GM18873 (cell line): ENCODE measurements at regions not wholly inside any gene's neighbourhood (a gene's known extent, or its start where the extent isn't known, plus 50 kb on each side); places are given as distances from the start of the nearest gene placed in this dataset.
"Not testable (repeated sequence)": the region's sequence is repeated elsewhere in the genome, so short reads cannot be mapped to it uniquely, and the experiment has no call there.

ENCODE experiments used
- ATAC-seq: cut with Tn5 transposase; IDR thresholded peaks from one replicate; pipeline ENCODE4 v1.9.1; 2021; ENCODE audit warnings: mild to moderate bottlenecking, moderate library complexity, moderate number of reproducible peaks; ENCODE audit not compliant: unreplicated experiment, low FRiP score

- not testable (repeated sequence) for ATAC-seq
Measured at GRCh38 chr22:48620460-48620859, 1207.2 kb downstream of the BRD1 start.

- ATAC-seq = no peak
Measured at GRCh38 chr22:48619721-48620120, 1208.0 kb downstream of the BRD1 start.

GRCh38 chr22:48618326-48618725 is 1209.3 kb downstream of the BRD1 start:
- ATAC-seq = no peak

DNA sequence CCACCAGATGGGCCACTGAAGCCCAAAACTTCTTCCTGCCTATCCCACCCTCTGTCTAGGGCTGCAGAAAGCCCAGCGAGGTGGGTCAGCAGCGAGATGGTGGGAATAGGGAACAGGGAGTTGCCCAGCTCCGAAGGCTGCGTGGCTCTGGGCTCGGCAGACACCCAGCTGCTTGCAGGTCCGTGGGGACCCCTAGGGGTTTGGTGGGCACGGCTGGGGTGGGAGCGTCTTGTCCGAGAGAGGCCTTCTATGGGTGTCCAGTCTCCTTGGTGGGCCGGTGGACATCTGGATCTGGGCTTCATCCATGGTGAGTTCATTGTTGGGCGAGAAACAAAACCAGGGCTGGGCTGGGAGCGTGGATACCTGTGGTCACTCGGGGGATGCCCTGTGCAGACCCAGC is 1211.0 kb downstream of the BRD1 start:
- ATAC-seq = no peak

DNA sequence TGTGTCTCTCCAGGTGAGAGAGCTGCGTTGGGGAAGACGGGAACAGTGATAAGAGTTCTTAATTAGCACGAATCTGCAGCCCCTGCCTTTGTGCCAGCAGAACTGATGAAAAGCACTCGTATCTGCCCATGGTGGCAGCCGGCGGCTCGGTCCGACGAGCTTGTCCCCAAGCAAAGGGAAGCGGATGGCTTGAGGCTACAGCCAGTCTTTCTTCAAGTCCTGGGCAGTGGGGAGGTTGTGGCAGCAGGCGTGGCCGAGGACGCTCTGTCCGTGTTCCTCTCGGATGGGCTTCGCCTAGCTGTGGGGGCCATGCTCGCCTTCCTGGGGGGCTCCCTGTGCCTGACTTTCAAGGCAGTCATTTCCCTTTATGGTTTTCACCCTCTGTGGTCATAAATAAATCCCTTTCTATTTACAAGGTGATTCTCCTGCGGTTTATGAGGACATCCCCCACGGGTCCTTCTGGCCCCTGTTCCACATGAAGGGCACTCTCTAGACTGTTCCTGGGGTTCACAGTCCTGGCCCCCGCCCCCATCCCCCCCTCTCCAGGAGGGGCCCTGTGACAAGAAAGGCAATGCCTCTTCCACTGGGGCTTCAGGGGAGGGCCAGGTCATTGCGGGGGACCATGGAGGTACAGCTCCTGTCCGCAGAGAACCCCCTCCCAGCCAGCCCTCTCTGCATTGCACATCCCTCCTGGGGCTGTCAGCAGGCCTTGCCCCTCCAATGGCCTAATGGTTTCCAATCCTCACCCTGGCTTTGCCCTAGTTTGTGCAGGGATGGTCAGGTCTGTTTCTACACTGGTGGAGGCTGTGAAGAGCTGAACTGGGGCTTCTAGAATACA is 1212.3 kb downstream of the BRD1 start:
- no peak for ATAC-seq

GRCh38 chr22:48613566-48614200 is 1214.0 kb downstream of the BRD1 start:
- ATAC-seq = no peak

GRCh38 chr22:48612077-48612995 is 1215.3 kb downstream of the BRD1 start:
- no peak for ATAC-seq

GRCh38 chr22:48609279-48609865 is 1218.3 kb downstream of the BRD1 start:
- no peak for ATAC-seq

GRCh38 chr22:48607901-48608662 is 1219.6 kb downstream of the BRD1 start:
- no peak for ATAC-seq

GRCh38 chr22:48606684-48607307 is 1220.9 kb downstream of the BRD1 start:
- ATAC-seq = no peak

- ATAC-seq = no peak
Measured at GRCh38 chr22:48605856-48606481, 1221.7 kb downstream of the BRD1 start.

DNA sequence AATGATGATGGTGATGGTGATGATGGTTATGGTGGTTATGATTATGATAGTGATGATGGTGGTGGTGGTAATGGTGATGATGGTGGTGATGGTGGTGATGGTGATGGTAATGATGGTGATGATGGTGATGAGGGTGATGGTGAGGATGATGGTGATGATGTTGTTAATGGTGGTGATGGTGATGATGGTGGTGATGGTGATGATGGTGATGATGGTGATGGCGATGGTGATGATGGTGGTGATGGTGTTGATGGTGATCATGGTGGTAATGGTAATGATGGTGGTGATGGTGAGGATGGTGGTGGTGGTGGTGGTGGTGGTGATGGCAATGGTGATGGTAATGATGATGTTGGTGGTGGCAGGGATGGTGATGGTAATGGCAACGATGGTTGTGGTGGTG is 1222.5 kb downstream of the BRD1 start:
- ATAC-seq = no peak

GRCh38 chr22:48603621-48604320 is 1223.9 kb downstream of the BRD1 start:
- no peak for ATAC-seq

DNA sequence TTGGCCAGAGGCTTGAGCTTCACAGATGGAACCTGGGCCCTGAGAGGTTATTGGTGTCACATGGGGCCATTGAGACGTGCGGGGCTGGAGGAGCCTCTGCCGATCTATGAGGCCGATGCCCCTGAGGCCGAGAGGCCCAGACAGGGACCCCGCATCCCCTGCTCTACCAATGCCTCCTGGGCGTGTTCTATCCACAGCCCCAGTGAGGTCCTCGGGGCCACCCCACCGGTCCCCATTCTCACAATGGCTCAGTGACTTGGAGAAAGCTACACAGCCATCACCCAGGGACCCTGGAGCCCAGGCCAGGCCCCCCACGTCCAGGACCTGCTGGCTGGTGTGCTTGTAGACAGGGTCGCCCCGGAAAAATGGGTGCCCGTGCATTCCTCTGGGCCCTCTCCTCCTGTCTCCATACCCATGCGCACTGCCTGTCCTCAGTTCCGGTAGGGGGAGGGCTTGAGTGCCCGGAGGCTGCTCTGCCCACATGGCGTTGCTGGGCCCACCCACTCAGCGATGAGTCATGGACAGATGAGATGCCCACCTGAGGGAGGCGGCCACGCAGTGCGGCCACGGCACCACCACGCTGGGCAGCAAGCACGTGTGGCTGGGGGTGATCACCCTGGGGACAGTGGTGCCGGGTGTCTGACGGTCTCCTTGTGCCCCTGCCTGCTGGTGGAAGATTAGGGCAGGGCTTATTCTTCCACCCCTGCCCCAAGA is 1224.7 kb downstream of the BRD1 start:
- no peak for ATAC-seq

- ATAC-seq = no peak
Measured at GRCh38 chr22:48600681-48601080, 1227.0 kb downstream of the BRD1 start.

GRCh38 chr22:48600171-48600570 is 1227.5 kb downstream of the BRD1 start:
- no peak for ATAC-seq

GRCh38 chr22:48599346-48599745 is 1228.3 kb downstream of the BRD1 start:
- ATAC-seq = no peak
